NCI-H1436 treated with DMSO at 0.1 percent for 48 hours (cell line): ENCODE measurements at regions not wholly inside any gene's neighbourhood (a gene's known extent, or its start where the extent isn't known, plus 50 kb on each side); places are given as distances from the start of the nearest gene placed in this dataset.
"Not testable (repeated sequence)": the region's sequence is repeated elsewhere in the genome, so short reads cannot be mapped to it uniquely, and the experiment has no call there.

ENCODE experiments used
- DNase-seq: peaks from one replicate; lab custom pipeline; 2025; lab: John Stamatoyannopoulos, UW

- no peak for DNase-seq
Measured at GRCh38 chr13:106095919-106096318, 439.5 kb downstream of the EFNB2 start.

GRCh38 chr13:106095406-106095805 is 440.1 kb downstream of the EFNB2 start:
- no peak for DNase-seq

GRCh38 chr13:106090001-106090400 is 445.5 kb downstream of the EFNB2 start:
- DNase-seq: no peak

- DNase-seq: no peak
Measured at GRCh38 chr13:106089261-106089980, 446.0 kb downstream of the EFNB2 start.

- no peak for DNase-seq
Measured at GRCh38 chr13:106088085-106088484, 447.4 kb downstream of the EFNB2 start.

- peak; percentile 14 for DNase-seq
Measured at GRCh38 chr13:106087201-106087600, 448.3 kb downstream of the EFNB2 start.

GRCh38 chr13:106083620-106084350 is 451.7 kb downstream of the EFNB2 start:
- DNase-seq: no peak

- DNase-seq: not testable (repeated sequence)
Measured at GRCh38 chr13:106081221-106081620, 454.2 kb downstream of the EFNB2 start.

- no peak for DNase-seq
Measured at GRCh38 chr13:106078191-106078590, 457.3 kb downstream of the EFNB2 start.

GRCh38 chr13:106077017-106077416 is 458.4 kb downstream of the EFNB2 start:
- no peak for DNase-seq

- no peak for DNase-seq
Measured at GRCh38 chr13:106072014-106072413, 463.4 kb downstream of the EFNB2 start.

- DNase-seq: no peak
Measured at GRCh38 chr13:106063591-106064313, 471.7 kb downstream of the EFNB2 start.

GRCh38 chr13:106061781-106062180 is 473.7 kb downstream of the EFNB2 start:
- DNase-seq: no peak

GRCh38 chr13:106056851-106057250 is 478.6 kb downstream of the EFNB2 start:
- no peak for DNase-seq

- no peak for DNase-seq
Measured at GRCh38 chr13:106052200-106052767, 483.2 kb downstream of the EFNB2 start.

- no peak for DNase-seq
Measured at GRCh38 chr13:106049171-106049570, 486.3 kb downstream of the EFNB2 start.

GRCh38 chr13:106048386-106048785 is 487.1 kb downstream of the EFNB2 start:
- no peak for DNase-seq

GRCh38 chr13:106047859-106048258 is 487.6 kb downstream of the EFNB2 start:
- DNase-seq: no peak

- DNase-seq: no peak
Measured at GRCh38 chr13:106042996-106043581, 492.4 kb downstream of the EFNB2 start.

- no peak for DNase-seq
Measured at GRCh38 chr13:106041445-106041844, 494.0 kb downstream of the EFNB2 start.

GRCh38 chr13:106038752-106039151 is 496.7 kb downstream of the EFNB2 start:
- DNase-seq: no peak

- no peak for DNase-seq
Measured at GRCh38 chr13:106036870-106037269, 498.6 kb downstream of the EFNB2 start.
